Trophoblast cell (in vitro differentiated cells and primary cell): ENCODE measurements at regions not wholly inside any gene's neighbourhood (a gene's known extent, or its start where the extent isn't known, plus 50 kb on each side); places are given as distances from the start of the nearest gene placed in this dataset.

Source experiments
- DNase-seq, 2 donors: peaks; one replicate each; pipeline ENCODE4 v3.0.0-alpha.2; 2016
- H2AFZ ChIP-seq: 2 replicates; pipeline ENCODE4 v1.6.1; 2013; ENCODE audit warnings: low read length, moderate library complexity, mild to moderate bottlenecking; ENCODE audit not compliant: insufficient read depth, poor library complexity
- H2AK5ac ChIP-seq: 2 replicates; pipeline ENCODE4 v1.6.1; 2013; ENCODE audit warnings: mild to moderate bottlenecking, low read length
- H2BK120ac ChIP-seq: 2 replicates; pipeline ENCODE4 v1.6.1; 2013; ENCODE audit warnings: low read length, mild to moderate bottlenecking, moderate library complexity; ENCODE audit not compliant: insufficient read depth, poor library complexity
- H2BK12ac ChIP-seq: 2 replicates; pipeline ENCODE4 v1.6.1; 2013; ENCODE audit warnings: mild to moderate bottlenecking, low read length, moderate library complexity
- H2BK5ac ChIP-seq: 2 replicates; pipeline ENCODE4 v1.6.1; 2013; ENCODE audit warnings: low read length, low read depth, moderate library complexity, mild to moderate bottlenecking; ENCODE audit not compliant: poor library complexity
- H3K14ac ChIP-seq: 2 replicates; pipeline ENCODE4 v1.6.1; 2013; ENCODE audit warnings: mild to moderate bottlenecking, low read length
- H3K18ac ChIP-seq: 2 replicates; pipeline ENCODE4 v1.6.1; 2013; ENCODE audit warnings: mild to moderate bottlenecking, low read length
- H3K23ac ChIP-seq: 2 replicates; pipeline ENCODE4 v1.6.1; 2013; ENCODE audit warnings: low read length
- H3K27ac ChIP-seq: 2 replicates; pipeline ENCODE4 v1.5.1; 2013; ENCODE audit warnings: low read depth, mild to moderate bottlenecking, inconsistent platforms, low read length, moderate library complexity
- H3K27me3 ChIP-seq: 2 replicates; pipeline ENCODE4 v1.6.1; 2013; ENCODE audit warnings: inconsistent platforms, mild to moderate bottlenecking, low read length, moderate library complexity; ENCODE audit not compliant: insufficient read depth
- H3K36me3 ChIP-seq, 2 experiments: 1 replicate in 1 of 2; 2 replicates in 1 of 2; pipeline ENCODE4 v1.6.1; 2013; ENCODE audit warnings: low read length in 2 of 2, mild to moderate bottlenecking in 2 of 2, moderate library complexity in 1 of 2; ENCODE audit not compliant: insufficient read depth in 2 of 2, control insufficient read depth in 1 of 2
- H3K4ac ChIP-seq: 2 replicates; pipeline ENCODE4 v1.6.1; 2013; ENCODE audit warnings: low read depth, mild to moderate bottlenecking, low read length, moderate library complexity
- H3K4me1 ChIP-seq, 2 experiments: 1 replicate in 1 of 2; 2 replicates in 1 of 2; pipeline ENCODE4 v1.6.1; 2013; ENCODE audit warnings: low read length in 2 of 2, mild to moderate bottlenecking in 2 of 2, moderate library complexity in 1 of 2; ENCODE audit not compliant: insufficient read depth in 2 of 2, control insufficient read depth in 1 of 2
- H3K4me2 ChIP-seq: 2 replicates; pipeline ENCODE4 v1.6.1; 2013; ENCODE audit warnings: inconsistent platforms, mild to moderate bottlenecking, low read length, moderate library complexity
- H3K4me3 ChIP-seq: 2 replicates; pipeline ENCODE4 v1.5.1; 2013; ENCODE audit warnings: mild to moderate bottlenecking, low read depth, low read length, inconsistent platforms
- H3K79me1 ChIP-seq: one replicate; pipeline ENCODE4 v1.6.1; 2013; ENCODE audit warnings: low read length
- H3K79me2 ChIP-seq: 2 replicates; pipeline ENCODE4 v1.6.1; 2013; ENCODE audit warnings: low read length, mild to moderate bottlenecking; ENCODE audit not compliant: control insufficient read depth, insufficient read depth, poor library complexity
- H3K9ac ChIP-seq: 2 replicates; pipeline ENCODE4 v1.6.1; 2013; ENCODE audit warnings: mild to moderate bottlenecking, low read length
- H3K9me3 ChIP-seq: 2 replicates; pipeline ENCODE4 v1.6.1; 2013; ENCODE audit warnings: low read depth, mild to moderate bottlenecking, control low read depth, inconsistent platforms, low read length; ENCODE audit not compliant: insufficient read depth
- H4K12ac ChIP-seq: 2 replicates; pipeline ENCODE4 v1.6.1; 2013; ENCODE audit warnings: low read depth, mild to moderate bottlenecking, low read length, moderate library complexity
- H4K8ac ChIP-seq: 2 replicates; pipeline ENCODE4 v1.6.1; 2013; ENCODE audit warnings: low read depth, mild to moderate bottlenecking, low read length, moderate library complexity
- H4K91ac ChIP-seq: one replicate; pipeline ENCODE4 v1.6.1; 2013; ENCODE audit warnings: low read depth, mild to moderate bottlenecking, low read length, moderate library complexity
- WGBS: extraction: QIAGEN DNeasy Blood & Tissue Kit; methylation state at CpG from one replicate; pipeline ENCODE4 v1.1.7; 2013; ENCODE audit warnings: missing lambda C conversion rate; ENCODE audit not compliant: insufficient read length, insufficient coverage; ENCODE audit errors: extremely low coverage; 5-methylcytosine and 5-hydroxymethylcytosine counted together

GRCh38 chr20:11711214-11711613, 206.5 kb upstream of the BTBD3 start:
- no peaks in the 10 kb centered on the region for H3K79me2 ChIP-seq
- no peak overlapping the region for H3K27ac ChIP-seq
- H3K18ac ChIP-seq: no peak overlapping the region
- H4K8ac ChIP-seq: no peak overlapping the region
- no peaks in the 10 kb centered on the region for H3K9me3 ChIP-seq
- H2AFZ ChIP-seq: no peak overlapping the region
- no CpG with 5 or more reads among the region's 5 CpGs for WGBS
- no peaks in the 10 kb centered on the region for H3K27me3 ChIP-seq
- H2BK12ac ChIP-seq: peak overlapping the region; percentile 59
- H2BK5ac ChIP-seq: no peak overlapping the region
- H3K4me1 ChIP-seq: peaks cover 0 to 2% of the 10 kb centered on the region in 2 experiments
- peaks cover 6% of the 10 kb centered on the region for H3K79me1 ChIP-seq
- H4K12ac ChIP-seq: no peak overlapping the region
- H3K14ac ChIP-seq: no peak overlapping the region
- no peak overlapping the region for H3K23ac ChIP-seq
- no peaks in the 10 kb centered on the region for H3K36me3 ChIP-seq
- H4K91ac ChIP-seq: no peak overlapping the region
- no peak for DNase-seq
- H3K9ac ChIP-seq: no peak overlapping the region
- no peak overlapping the region for H3K4me3 ChIP-seq
- no peak overlapping the region for H3K4ac ChIP-seq
- no peak overlapping the region for H2AK5ac ChIP-seq
- no peak overlapping the region for H2BK120ac ChIP-seq
- H3K4me2 ChIP-seq: no peak overlapping the region

- peak overlapping the region; percentile 58 for H4K91ac ChIP-seq
- H3K27ac ChIP-seq: no peak overlapping the region
- H3K9me3 ChIP-seq: no peaks in the 10 kb centered on the region
- WGBS: no CpG with 5 or more reads among the region's 3 CpGs
- no peak overlapping the region for H2AFZ ChIP-seq
- H3K27me3 ChIP-seq: no peaks in the 10 kb centered on the region
- no peak overlapping the region for H3K14ac ChIP-seq
- no peak overlapping the region for H4K12ac ChIP-seq
- H2AK5ac ChIP-seq: no peak overlapping the region
- H3K4me1 ChIP-seq: peaks cover 0 to 2% of the 10 kb centered on the region in 2 experiments
- H3K4ac ChIP-seq: no peak overlapping the region
- H3K18ac ChIP-seq: no peak overlapping the region
- H3K79me1 ChIP-seq: peaks cover 11% of the 10 kb centered on the region
- H3K23ac ChIP-seq: no peak overlapping the region
- DNase-seq: no peak
- H2BK120ac ChIP-seq: no peak overlapping the region
- H3K9ac ChIP-seq: no peak overlapping the region
- H3K4me2 ChIP-seq: no peak overlapping the region
- H3K4me3 ChIP-seq: no peak overlapping the region
- H4K8ac ChIP-seq: no peak overlapping the region
- H2BK12ac ChIP-seq: peak overlapping the region; percentile 55
- no peaks in the 10 kb centered on the region for H3K79me2 ChIP-seq
- H2BK5ac ChIP-seq: no peak overlapping the region
- no peaks in the 10 kb centered on the region for H3K36me3 ChIP-seq
Observed at GRCh38 chr20:11712639-11713160, 205.0 kb upstream of the BTBD3 start.

GRCh38 chr20:11714886-11715285, 202.8 kb upstream of the BTBD3 start:
- H3K79me1 ChIP-seq: peaks cover 10% of the 10 kb centered on the region
- no peak for DNase-seq

GRCh38 chr20:11716239-11716944, 201.3 kb upstream of the BTBD3 start:
- DNase-seq: peak; percentile 70 to 94
- Histone ChIP-seq H3K4ac (peak overlapping the region; percentile 80), H3K4me1 (peaks cover 0 to 2% of the 10 kb centered on the region in 2 experiments), H3K4me3 (no peak overlapping the region), H4K8ac (peak overlapping the region; percentile 0), H2BK120ac (peak overlapping the region; percentile 73), H2AFZ (no peak overlapping the region), H3K18ac (no peak overlapping the region), H2BK5ac (peak overlapping the region; percentile 80), H4K91ac (peak overlapping the region; percentile 12), H3K4me2 (no peak overlapping the region), H3K9me3 (no peaks in the 10 kb centered on the region), H3K27ac (peak overlapping the region; percentile 57), H3K36me3 (no peaks in the 10 kb centered on the region), H3K23ac (no peak overlapping the region), H3K79me1 (peaks cover 10% of the 10 kb centered on the region), H4K12ac (no peak overlapping the region), H2BK12ac (peak overlapping the region; percentile 83), H3K14ac (peak overlapping the region; percentile 61), H2AK5ac (no peak overlapping the region), H3K27me3 (no peaks in the 10 kb centered on the region), H3K79me2 (no peaks in the 10 kb centered on the region), H3K9ac (no peak overlapping the region)
- WGBS: no CpG with 5 or more reads among the region's 4 CpGs

More at GRCh38 chr20:11714886-11715285, 202.8 kb upstream of the BTBD3 start:
- no peak overlapping the region for H3K4ac ChIP-seq
- H2AK5ac ChIP-seq: no peak overlapping the region
- no peaks in the 10 kb centered on the region for H3K27me3 ChIP-seq
- peak overlapping the region; percentile 63 for H2AFZ ChIP-seq
- H2BK12ac ChIP-seq: no peak overlapping the region
- peak overlapping the region; percentile 48 for H2BK120ac ChIP-seq
- no peak overlapping the region for H3K18ac ChIP-seq
- no peak overlapping the region for H4K12ac ChIP-seq
- no peak overlapping the region for H2BK5ac ChIP-seq
- no peak overlapping the region for H3K23ac ChIP-seq
- peak overlapping the region; percentile 18 for H4K91ac ChIP-seq
- no peaks in the 10 kb centered on the region for H3K9me3 ChIP-seq
- no peak overlapping the region for H3K9ac ChIP-seq
- WGBS: no CpG with 5 or more reads among the region's 2 CpGs
- H3K36me3 ChIP-seq: no peaks in the 10 kb centered on the region
- H3K79me2 ChIP-seq: no peaks in the 10 kb centered on the region
- no peak overlapping the region for H3K4me2 ChIP-seq
- no peak overlapping the region for H3K4me3 ChIP-seq
- H3K27ac ChIP-seq: no peak overlapping the region
- peaks cover 0 to 2% of the 10 kb centered on the region in 2 experiments for H3K4me1 ChIP-seq
- H4K8ac ChIP-seq: no peak overlapping the region
- H3K14ac ChIP-seq: no peak overlapping the region
